SK-N-SH (cell line): ENCODE measurements at regions not wholly inside any gene's neighbourhood (a gene's known extent, or its start where the extent isn't known, plus 50 kb on each side); places are given as distances from the start of the nearest gene placed in this dataset.

Source experiments
- CHD2 ChIP-seq: fragments of 150-350 bp; IDR thresholded peaks from 2 replicates; pipeline ENCODE4 v1.6.1; 2018; ENCODE audit warnings: low read length; ENCODE audit not compliant: partially characterized antibody
- CTCF ChIP-seq: fragments of 200-600 bp; sonication (generic); IDR thresholded peaks from 2 replicates; pipeline ENCODE4 v1.6.1; 2017; ENCODE audit warnings: antibody characterized with exemption, mild to moderate bottlenecking, moderate library complexity
- ELF1 ChIP-seq: IDR thresholded peaks from 2 replicates; pipeline ENCODE4 v1.4.0; 2012
- EP300 ChIP-seq, 2 experiments: IDR thresholded peaks; 2 replicates each; pipeline versions ENCODE4 v1.4.0 to v1.6.1; 2012; ENCODE audit warnings: borderline replicate concordance in 1 of 2, low read depth in 1 of 2, low read length in 1 of 2
- GABPA ChIP-seq: IDR thresholded peaks from 2 replicates; pipeline ENCODE4 v1.4.0; 2012; ENCODE audit warnings: low read depth, mild to moderate bottlenecking
- MAX ChIP-seq: IDR thresholded peaks from 2 replicates; pipeline ENCODE4 v1.4.0; 2012; ENCODE audit warnings: low read depth
- MEF2A ChIP-seq: IDR thresholded peaks from 2 replicates; pipeline ENCODE4 v1.4.0; 2012; ENCODE audit warnings: low read depth, borderline replicate concordance
- PBX3 ChIP-seq: IDR thresholded peaks from 2 replicates; pipeline ENCODE4; 2012
- POLR2AphosphoS5 ChIP-seq: IDR thresholded peaks from 2 replicates; pipeline ENCODE4 v1.6.1; 2012; ENCODE audit warnings: low read depth, low read length
- REST ChIP-seq: IDR thresholded peaks from 2 replicates; pipeline ENCODE4 v1.6.1; 2012; ENCODE audit warnings: mild to moderate bottlenecking, low read depth, low read length, moderate library complexity
- RFX5 ChIP-seq: IDR thresholded peaks from 2 replicates; pipeline ENCODE4 v1.6.1; 2012; ENCODE audit warnings: mild to moderate bottlenecking, improper control_type of control experiment, low read length
- USF2 ChIP-seq: fragments of 150-350 bp; IDR thresholded peaks from 2 replicates; pipeline ENCODE4 v1.6.1; 2017; ENCODE audit warnings: antibody characterized with exemption, low read length, low read depth, borderline replicate concordance
- YY1 ChIP-seq: IDR thresholded peaks from 2 replicates; pipeline ENCODE4 v1.4.0; 2012; ENCODE audit warnings: low read depth, mild to moderate bottlenecking

GRCh38 chr17:79361221-79361734 lies 249.6 kb downstream of the RBFOX3 start:
- no peak for TF ChIP-seq POLR2AphosphoS5
- no peak for TF ChIP-seq CTCF
- no peak for TF ChIP-seq EP300 (IDR thresholded peaks at IDR 0.05; ENCODE audit: borderline replicate concordance in 1 of 2, low read depth in 1 of 2, low read length in 1 of 2)
- TF ChIP-seq USF2: no peak
- TF ChIP-seq YY1: no peak
- TF ChIP-seq GABPA: no peak
- TF ChIP-seq MAX: no peak
- TF ChIP-seq PBX3: no peak
- no peak for TF ChIP-seq RFX5
- TF ChIP-seq CHD2: no peak
- TF ChIP-seq REST: no peak
- TF ChIP-seq MEF2A: no peak
- no peak for TF ChIP-seq ELF1
